Retinal pigment epithelial cell (primary cell): ENCODE measurements at regions not wholly inside any gene's neighbourhood (a gene's known extent, or its start where the extent isn't known, plus 50 kb on each side); places are given as distances from the start of the nearest gene placed in this dataset.

ENCODE experiments used
- DNase-seq: peaks from one replicate; pipeline ENCODE4 v3.0.0-alpha.2; 2010; ENCODE audit warnings: low read depth
- H3K4me3 ChIP-seq: 2 replicates; pipeline ENCODE4 v1.5.1; 2011; ENCODE audit warnings: mild to moderate bottlenecking, low read length, control low read depth, moderate library complexity
- TF ChIP-seq, protein P1 (sequence below): conservative IDR thresholded peaks from 2 replicates; pipeline ENCODE4 v1.5.1; 2011; ENCODE audit warnings: low read depth, low read length, control low read depth, inconsistent platforms

DNA sequence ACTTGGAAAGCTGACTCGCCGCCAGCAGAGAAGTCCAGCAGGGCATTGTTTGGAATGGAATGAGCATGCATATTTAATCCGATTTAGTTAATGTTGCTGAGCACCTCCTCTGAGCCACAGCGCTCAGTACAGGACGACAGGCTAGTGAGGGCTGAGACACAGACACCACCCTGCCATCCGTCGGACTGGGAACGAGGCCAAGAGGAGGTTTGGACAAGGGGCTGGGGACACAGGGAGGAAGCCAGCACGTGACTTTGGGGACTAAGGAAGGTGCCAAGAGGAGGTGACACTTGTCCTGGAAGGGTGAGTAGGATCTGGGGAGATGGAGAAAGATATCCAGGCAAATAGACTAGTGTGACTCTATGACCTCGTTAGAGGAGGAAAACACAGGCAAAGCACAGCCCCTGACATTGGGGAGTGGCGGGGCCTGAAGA lies 152.5 kb upstream of the ECI2 start:
- TF ChIP-seq, protein P1, sequence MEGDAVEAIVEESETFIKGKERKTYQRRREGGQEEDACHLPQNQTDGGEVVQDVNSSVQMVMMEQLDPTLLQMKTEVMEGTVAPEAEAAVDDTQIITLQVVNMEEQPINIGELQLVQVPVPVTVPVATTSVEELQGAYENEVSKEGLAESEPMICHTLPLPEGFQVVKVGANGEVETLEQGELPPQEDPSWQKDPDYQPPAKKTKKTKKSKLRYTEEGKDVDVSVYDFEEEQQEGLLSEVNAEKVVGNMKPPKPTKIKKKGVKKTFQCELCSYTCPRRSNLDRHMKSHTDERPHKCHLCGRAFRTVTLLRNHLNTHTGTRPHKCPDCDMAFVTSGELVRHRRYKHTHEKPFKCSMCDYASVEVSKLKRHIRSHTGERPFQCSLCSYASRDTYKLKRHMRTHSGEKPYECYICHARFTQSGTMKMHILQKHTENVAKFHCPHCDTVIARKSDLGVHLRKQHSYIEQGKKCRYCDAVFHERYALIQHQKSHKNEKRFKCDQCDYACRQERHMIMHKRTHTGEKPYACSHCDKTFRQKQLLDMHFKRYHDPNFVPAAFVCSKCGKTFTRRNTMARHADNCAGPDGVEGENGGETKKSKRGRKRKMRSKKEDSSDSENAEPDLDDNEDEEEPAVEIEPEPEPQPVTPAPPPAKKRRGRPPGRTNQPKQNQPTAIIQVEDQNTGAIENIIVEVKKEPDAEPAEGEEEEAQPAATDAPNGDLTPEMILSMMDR = no peak
- peak; percentile 58 for DNase-seq
- peak overlapping the region; percentile 29 for H3K4me3 ChIP-seq

DNA sequence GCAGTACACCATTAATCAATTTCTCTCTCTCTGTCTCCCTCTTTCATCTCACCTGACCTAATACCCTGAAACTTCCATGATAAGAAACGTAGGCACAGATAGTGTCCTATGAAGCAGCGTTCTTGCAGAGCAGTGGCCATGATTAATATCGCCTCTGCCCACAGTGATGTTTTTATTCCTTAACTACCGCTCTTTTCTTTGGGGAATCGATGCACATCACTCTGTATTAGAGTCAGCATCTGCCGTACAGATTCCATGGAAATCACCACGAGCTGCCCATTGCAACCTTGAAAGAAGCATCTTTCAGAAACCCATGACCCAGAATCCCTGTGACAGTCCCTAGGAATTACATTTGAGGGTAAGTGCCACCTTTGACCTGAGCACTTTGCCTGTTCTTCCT lies 152.0 kb upstream of the ECI2 start:
- H3K4me3 ChIP-seq = peak overlapping the region; percentile 16
- DNase-seq = no peak
- TF ChIP-seq, protein P1 = no peak

DNA sequence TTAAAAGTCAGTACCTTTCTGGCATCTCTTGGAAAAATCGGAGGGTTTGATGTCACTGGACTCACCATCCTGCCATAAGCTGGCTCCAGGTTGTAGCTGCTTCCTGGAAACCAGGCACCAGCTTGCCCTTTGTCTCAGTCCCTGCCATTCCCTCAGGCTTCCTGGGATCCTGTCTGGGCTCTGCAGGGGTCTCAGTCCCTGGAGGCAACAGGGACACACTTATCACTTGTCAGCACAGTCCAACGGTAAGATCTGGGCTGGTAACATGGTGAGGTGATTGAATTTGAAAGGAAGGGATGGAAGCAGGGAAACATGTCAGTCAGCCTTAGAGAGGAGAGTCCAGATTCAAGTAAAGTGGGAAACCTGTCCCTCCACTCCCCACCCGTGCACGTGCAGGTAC lies 147.6 kb upstream of the ECI2 start:
- TF ChIP-seq, protein P1 = no peak
- no peak for DNase-seq
- H3K4me3 ChIP-seq = no peak overlapping the region

DNA sequence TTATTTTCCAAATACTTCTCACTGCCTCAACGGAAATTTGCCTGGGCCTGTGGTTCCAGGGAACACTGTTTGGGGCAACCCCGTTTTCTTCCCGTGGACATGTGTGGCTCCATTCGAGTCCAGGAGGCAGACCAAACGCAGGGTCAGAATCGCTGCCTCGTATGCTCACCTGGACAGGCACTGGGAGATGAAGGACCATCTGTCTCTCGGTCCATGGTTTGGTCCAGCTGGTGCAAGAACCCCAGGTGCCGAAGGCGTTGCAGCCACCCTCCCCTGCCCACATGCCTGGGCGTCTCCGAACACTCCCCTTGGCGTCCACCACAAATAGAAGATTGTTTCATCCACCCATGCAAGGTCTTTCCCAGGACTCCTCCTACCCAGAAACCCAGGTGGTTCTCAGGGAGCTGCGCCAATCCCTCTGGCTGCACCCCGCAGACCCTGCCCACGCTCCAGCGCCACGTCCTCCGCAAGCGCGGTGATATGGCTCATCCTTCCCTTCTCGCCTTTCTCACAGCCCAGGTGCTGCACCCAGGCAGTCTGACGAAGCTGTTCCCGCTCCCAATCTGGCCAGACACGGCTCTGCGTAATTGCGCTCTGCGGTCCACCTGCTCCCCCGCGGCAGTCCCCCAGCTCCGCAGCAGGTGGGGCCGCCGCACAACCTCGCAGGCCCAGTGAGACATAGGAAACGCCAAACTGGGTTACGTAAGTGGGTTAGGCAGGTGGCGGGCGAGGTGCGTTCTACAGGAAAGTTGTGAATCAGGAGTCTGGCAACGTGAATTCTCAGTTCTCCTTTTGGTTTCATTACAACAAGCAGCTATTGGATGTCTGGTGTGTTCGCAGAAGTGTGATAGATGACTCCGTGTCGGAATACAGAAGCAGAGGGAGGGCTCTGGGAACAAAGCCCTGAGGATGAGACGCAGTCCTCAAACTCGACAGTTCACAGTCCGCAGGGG lies 146.2 kb upstream of the ECI2 start:
- peak overlapping the region; percentile 33 for H3K4me3 ChIP-seq
- peak; percentile 47 for DNase-seq
- TF ChIP-seq, protein P1 = peak; percentile 48

DNA sequence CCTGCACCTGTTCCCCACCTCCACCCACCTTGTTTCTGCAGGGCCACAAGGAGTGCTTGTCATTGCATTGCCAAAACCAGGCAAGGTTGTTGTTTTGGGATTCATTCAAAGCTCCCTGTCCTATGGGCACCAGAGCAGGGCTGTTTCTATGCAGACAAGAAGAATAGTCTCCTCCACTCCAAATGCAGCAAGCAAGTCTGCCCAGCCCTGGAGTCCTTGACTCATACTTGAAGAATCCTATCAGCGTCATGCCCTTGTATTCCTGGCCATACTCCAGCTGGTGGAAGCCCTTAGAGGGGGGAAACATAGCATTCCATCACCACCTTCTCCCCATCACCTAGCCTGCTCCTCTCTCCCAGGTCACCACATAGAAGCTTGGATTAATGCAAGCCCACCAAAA lies 145.3 kb upstream of the ECI2 start:
- peak; percentile 95 for DNase-seq
- H3K4me3 ChIP-seq = no peak overlapping the region

DNA sequence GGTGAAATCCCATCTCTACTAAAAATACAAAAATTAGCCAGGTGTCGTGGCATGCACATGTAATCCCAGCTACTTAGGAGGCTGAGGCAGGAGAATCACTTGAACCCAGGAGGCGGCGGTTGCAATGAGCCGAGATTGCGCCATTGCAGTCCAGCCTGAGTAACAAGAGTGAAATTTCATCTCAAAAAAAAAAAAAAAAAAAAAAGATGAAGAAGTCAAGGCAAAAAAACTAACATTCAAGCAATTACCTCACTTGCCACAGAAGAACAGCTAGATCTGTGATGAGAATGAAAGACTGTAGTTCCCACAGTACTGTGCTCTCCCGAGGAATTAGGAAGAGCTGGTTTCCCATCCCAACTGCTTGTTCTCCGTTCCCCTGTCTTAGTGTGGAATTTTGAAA lies 144.7 kb upstream of the ECI2 start:
- no peak for DNase-seq
- TF ChIP-seq, protein P1 = no peak
- H3K4me3 ChIP-seq = no peak overlapping the region

More for the DNA sequence above, 145.3 kb upstream of the ECI2 start:
- TF ChIP-seq, protein P1 = no peak
